ENCODE measurements at regions not wholly inside any gene's neighbourhood (a gene's known extent, or its start where the extent isn't known, plus 50 kb on each side); places are given as distances from the start of the nearest gene placed in this dataset.
A peak's percentile ranks its signal among the peaks of the same experiment; 100 is the strongest.

GRCh38 chr3:152635389-152635788, 199.5 kb upstream of the P2RY1 start:
- no TSS peak for BruUV-seq (replicated peaks)

DNA sequence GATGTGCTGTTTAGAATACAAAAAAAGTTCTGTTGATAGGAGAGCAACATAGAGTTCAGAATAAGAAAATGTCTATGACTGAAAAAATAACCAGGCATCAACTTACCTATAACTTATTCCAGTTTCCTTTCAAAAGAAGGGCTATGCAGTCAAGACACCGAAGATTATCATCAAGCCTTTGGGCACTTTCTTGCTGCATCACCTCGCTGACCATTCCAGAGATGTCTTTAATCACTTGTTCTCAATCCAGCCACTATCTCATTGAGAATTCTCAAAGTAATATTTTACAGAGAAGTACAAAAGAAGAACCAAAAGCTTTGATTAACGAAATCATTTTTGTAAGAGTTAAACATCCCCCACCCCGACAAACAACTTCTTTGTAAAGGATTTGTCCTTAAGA, 198.3 kb upstream of the P2RY1 start:
- no peak overlapping the region for H3K4me3 Mint-ChIP-seq (ENCODE audit: low read depth, unreplicated experiment)
- no peak overlapping the region for H3K27ac Mint-ChIP-seq (ENCODE audit: unreplicated experiment)
- no peaks in the 10 kb centered on the region for H3K27me3 Mint-ChIP-seq (ENCODE audit: unreplicated experiment)
- peaks cover 35% of the 10 kb centered on the region for H3K4me1 Mint-ChIP-seq (ENCODE audit: low read depth, unreplicated experiment)
- no peaks in the 10 kb centered on the region for H3K9me3 Mint-ChIP-seq (ENCODE audit: low read depth, unreplicated experiment)
- no peaks in the 10 kb centered on the region for H3K36me3 Mint-ChIP-seq (ENCODE audit: insufficient read depth, unreplicated experiment)
- TF ChIP-seq, protein P1, sequence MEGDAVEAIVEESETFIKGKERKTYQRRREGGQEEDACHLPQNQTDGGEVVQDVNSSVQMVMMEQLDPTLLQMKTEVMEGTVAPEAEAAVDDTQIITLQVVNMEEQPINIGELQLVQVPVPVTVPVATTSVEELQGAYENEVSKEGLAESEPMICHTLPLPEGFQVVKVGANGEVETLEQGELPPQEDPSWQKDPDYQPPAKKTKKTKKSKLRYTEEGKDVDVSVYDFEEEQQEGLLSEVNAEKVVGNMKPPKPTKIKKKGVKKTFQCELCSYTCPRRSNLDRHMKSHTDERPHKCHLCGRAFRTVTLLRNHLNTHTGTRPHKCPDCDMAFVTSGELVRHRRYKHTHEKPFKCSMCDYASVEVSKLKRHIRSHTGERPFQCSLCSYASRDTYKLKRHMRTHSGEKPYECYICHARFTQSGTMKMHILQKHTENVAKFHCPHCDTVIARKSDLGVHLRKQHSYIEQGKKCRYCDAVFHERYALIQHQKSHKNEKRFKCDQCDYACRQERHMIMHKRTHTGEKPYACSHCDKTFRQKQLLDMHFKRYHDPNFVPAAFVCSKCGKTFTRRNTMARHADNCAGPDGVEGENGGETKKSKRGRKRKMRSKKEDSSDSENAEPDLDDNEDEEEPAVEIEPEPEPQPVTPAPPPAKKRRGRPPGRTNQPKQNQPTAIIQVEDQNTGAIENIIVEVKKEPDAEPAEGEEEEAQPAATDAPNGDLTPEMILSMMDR (IDR thresholded peaks at IDR 0.05; ENCODE audit: unreplicated experiment), result no peak
- DNase-seq, result no peak
- intact Hi-C loops (cut with micrococcal nuclease; ENCODE audit: unreplicated experiment), result loop anchor here (5.0 kb wide), 1 partner anchor 326 kb away; no protein-coding TSS in a partner anchor
- CTCF ChIA-PET, result no interaction called here
- BruUV-seq (replicated peaks), result no TSS peak

More at GRCh38 chr3:152635389-152635788, 199.5 kb upstream of the P2RY1 start:
- no peak overlapping the region for H3K27ac Mint-ChIP-seq (ENCODE audit: unreplicated experiment)
- no peaks in the 10 kb centered on the region for H3K27me3 Mint-ChIP-seq (ENCODE audit: unreplicated experiment)
- CTCF ChIA-PET, result interaction anchor here (0.7 kb wide), 1 partner anchor 78 kb away, joined by 3 read pairs; no protein-coding TSS in a partner anchor
- H3K4me3 Mint-ChIP-seq (ENCODE audit: low read depth, unreplicated experiment), result no peak overlapping the region
- TF ChIP-seq, protein P1 (IDR thresholded peaks at IDR 0.05; ENCODE audit: unreplicated experiment), result no peak
- DNase-seq, result no peak
- peaks cover 35% of the 10 kb centered on the region for H3K4me1 Mint-ChIP-seq (ENCODE audit: low read depth, unreplicated experiment)
- H3K36me3 Mint-ChIP-seq (ENCODE audit: insufficient read depth, unreplicated experiment), result no peaks in the 10 kb centered on the region
- H3K9me3 Mint-ChIP-seq (ENCODE audit: low read depth, unreplicated experiment), result peaks cover 4% of the 10 kb centered on the region
- intact Hi-C loops (cut with micrococcal nuclease; ENCODE audit: unreplicated experiment), result loop anchor here (5.0 kb wide), 1 partner anchor 327 kb away; no protein-coding TSS in a partner anchor

DNA sequence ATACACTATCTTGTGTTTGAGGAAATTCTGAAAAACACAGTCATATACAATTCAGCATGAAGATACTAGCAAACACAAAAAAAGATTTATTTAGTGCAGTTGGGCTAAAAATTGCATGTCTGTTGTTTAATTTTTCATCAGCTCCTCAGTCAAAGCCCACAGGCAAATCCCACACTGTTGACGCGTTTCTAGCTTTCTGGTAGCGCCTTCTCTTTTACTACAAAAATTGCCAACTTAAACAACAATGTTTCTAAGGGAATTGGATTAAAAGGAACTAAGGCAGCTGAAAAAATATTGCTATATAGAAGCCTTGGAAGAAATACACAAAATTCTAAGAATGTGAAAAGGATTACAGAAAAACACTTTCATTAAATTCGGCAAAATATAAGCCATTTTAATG, 196.7 kb upstream of the P2RY1 start:
- BruUV-seq (replicated peaks), result no TSS peak
- Mint-ChIP-seq H3K36me3 (ENCODE audit: insufficient read depth, unreplicated experiment) (no peaks in the 10 kb centered on the region), H3K9me3 (ENCODE audit: low read depth, unreplicated experiment) (no peaks in the 10 kb centered on the region), H3K27ac (ENCODE audit: unreplicated experiment) (no peak overlapping the region), H3K4me1 (ENCODE audit: low read depth, unreplicated experiment) (peaks cover 35% of the 10 kb centered on the region), H3K4me3 (ENCODE audit: low read depth, unreplicated experiment) (no peak overlapping the region), H3K27me3 (ENCODE audit: unreplicated experiment) (no peaks in the 10 kb centered on the region)
- intact Hi-C loops (cut with micrococcal nuclease; ENCODE audit: unreplicated experiment), result loop anchor here (5.0 kb wide), 1 partner anchor 324 kb away; no protein-coding TSS in a partner anchor
- CTCF ChIA-PET, result interaction anchor here (0.9 to 1.0 kb wide), 2 partner anchors 11 to 42 kb away, joined by 3 to 4 read pairs; no protein-coding TSS in a partner anchor
- no peak for DNase-seq
- TF ChIP-seq, protein P1 (IDR thresholded peaks at IDR 0.05; ENCODE audit: unreplicated experiment), result no peak

DNA sequence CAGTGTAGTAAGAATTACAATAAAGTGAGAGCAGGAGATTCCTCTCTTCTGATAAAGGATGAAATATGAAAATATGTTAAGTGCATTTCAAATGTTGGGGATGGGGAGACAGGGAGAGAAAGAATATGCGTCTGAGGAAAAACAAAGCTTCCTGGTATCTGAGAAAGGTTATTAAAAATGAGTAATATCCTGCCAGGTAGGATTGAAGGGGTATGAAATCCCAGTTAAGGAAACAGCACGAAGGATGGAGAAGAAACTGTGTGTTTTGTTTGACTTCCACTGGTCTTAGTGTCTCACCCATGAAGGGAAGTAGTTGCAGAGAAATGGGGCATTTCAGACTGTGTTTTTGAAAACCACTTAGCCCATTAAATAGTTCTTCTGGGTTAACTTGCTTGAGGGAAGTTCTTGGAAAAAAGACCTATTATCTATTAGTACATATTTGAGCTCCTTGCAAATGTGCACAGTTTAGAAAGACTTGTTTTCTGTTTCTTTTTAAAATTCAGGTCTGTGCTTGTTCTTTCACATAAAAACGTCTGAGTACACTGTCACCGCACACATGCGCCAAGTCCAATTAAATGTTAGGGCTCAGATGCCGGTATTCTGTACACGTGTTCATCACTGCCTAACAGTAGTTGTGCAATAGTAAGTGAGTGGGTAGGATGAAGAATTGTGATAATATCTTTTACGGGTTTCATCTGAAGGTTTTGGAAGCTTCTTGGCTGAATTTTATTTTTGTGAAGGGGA, 196.1 kb upstream of the P2RY1 start:
- Mint-ChIP-seq H3K36me3 (ENCODE audit: insufficient read depth, unreplicated experiment) (no peaks in the 10 kb centered on the region), H3K27ac (ENCODE audit: unreplicated experiment) (peak overlapping the region; percentile 2), H3K4me3 (ENCODE audit: low read depth, unreplicated experiment) (no peak overlapping the region), H3K9me3 (ENCODE audit: low read depth, unreplicated experiment) (no peaks in the 10 kb centered on the region), H3K4me1 (ENCODE audit: low read depth, unreplicated experiment) (peaks cover 35% of the 10 kb centered on the region), H3K27me3 (ENCODE audit: unreplicated experiment) (no peaks in the 10 kb centered on the region)
- CTCF ChIA-PET, result interaction anchor here (0.9 to 1.2 kb wide), 3 partner anchors 12 to 43 kb away, joined by 3 to 5 read pairs (median 4); no protein-coding TSS in a partner anchor
- BruUV-seq (replicated peaks), result no TSS peak
- TF ChIP-seq, protein P1 (IDR thresholded peaks at IDR 0.05; ENCODE audit: unreplicated experiment), result no peak
- no peak for DNase-seq
- intact Hi-C loops (cut with micrococcal nuclease; ENCODE audit: unreplicated experiment), result loop anchor here (5.0 kb wide), 1 partner anchor 323 kb away; no protein-coding TSS in a partner anchor

Measured in Calu3 (cell line).